ENCODE measurements at regions not wholly inside any gene's neighbourhood (a gene's known extent, or its start where the extent isn't known, plus 50 kb on each side); places are given as distances from the start of the nearest gene placed in this dataset.

DNA sequence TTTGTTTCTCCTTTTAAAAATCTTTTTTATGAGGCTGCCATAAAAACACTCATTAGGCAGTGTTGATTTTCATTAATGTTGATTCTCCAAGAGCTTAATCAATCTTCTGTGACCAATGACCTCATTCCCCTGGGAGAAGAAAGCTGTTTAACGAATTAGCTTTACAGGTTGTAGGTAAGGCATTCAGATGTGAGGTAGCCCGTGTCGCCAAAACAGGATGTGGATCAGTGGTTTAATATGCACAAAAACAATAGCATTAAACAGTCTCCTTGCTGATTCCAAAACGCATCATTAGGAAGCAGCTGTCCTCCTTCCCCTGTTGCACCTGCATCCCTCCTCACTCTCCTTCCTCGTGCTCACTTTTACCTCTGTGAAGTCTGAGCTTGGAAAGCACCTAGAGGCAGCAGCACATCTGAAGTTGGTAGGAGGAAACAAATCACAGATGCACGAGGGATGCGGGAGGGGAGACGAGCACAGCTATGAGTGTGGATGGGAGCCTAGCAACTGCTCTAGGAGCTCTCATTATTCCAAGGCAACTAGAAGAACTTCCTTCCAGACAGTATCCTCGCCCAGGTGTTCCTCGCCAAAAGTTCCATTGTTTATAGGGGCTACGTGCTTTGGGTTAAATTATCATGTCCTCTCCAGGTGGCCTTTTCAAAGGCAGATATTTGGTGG is 179.4 kb upstream of the SNX19 start:
- Histone ChIP-seq H3T11ph (ENCODE audit: low read length) (no peak overlapping the region), H3K56ac (ENCODE audit: insufficient read length, low read depth, low read length) (no peak overlapping the region), H3K23me2 (ENCODE audit: insufficient read length, low read depth, low read length, poor library complexity, severe bottlenecking) (no peaks in the 10 kb centered on the region), H3K27ac (ENCODE audit: insufficient read length, low read depth, low read length) (no peak overlapping the region), H2BK5ac (ENCODE audit: insufficient read length, low read length) (no peak overlapping the region), H3K27me3 (ENCODE audit: insufficient read depth, low read length) (no peaks in the 10 kb centered on the region), H2BK120ac (ENCODE audit: low read depth, low read length, poor library complexity, severe bottlenecking) (no peak overlapping the region), H3K79me2 (ENCODE audit: insufficient read depth, low read length) (no peaks in the 10 kb centered on the region), H3K4ac (ENCODE audit: low read depth, low read length) (no peak overlapping the region), H4K5ac (ENCODE audit: insufficient read length, low read depth, low read length) (no peak overlapping the region), H3K4me1 (ENCODE audit: insufficient read depth, low read length) (peaks cover 3% of the 10 kb centered on the region; the same call in 1 of the 2 replicates), H2AK5ac (ENCODE audit: insufficient read length, low read length) (no peak overlapping the region), H3K18ac (ENCODE audit: insufficient read length, low read depth, low read length) (no peak overlapping the region), H4K8ac (replicated peaks; ENCODE audit: insufficient read length, low read depth, low read length) (no peak overlapping the region), H4K91ac (ENCODE audit: insufficient read length, low read depth, low read length) (no peak overlapping the region), H3K14ac (ENCODE audit: insufficient read depth, low read length) (no peak overlapping the region), H3K9me3 (ENCODE audit: control insufficient read depth, low read depth, low read length) (no peaks in the 10 kb centered on the region), H3K9ac (ENCODE audit: extremely low read depth, insufficient read length, low read length) (no peak overlapping the region), H2BK20ac (ENCODE audit: low read depth, low read length, poor library complexity, severe bottlenecking) (no peak overlapping the region), H2BK15ac (ENCODE audit: low read depth, low read length) (no peak overlapping the region), H3K79me1 (ENCODE audit: insufficient read depth, low read depth, low read length, poor library complexity, severe bottlenecking) (no peaks in the 10 kb centered on the region), H2BK12ac (ENCODE audit: insufficient read length, low read depth, low read length) (no peak overlapping the region), H2AFZ (ENCODE audit: low read length) (no peak overlapping the region), H3K4me2 (ENCODE audit: insufficient read depth, insufficient read length, low read length) (no peak overlapping the region), H3K23ac (ENCODE audit: insufficient read length, low read depth, low read length) (no peak overlapping the region), H4K20me1 (ENCODE audit: control insufficient read depth, insufficient read depth, insufficient read length) (no peaks in the 10 kb centered on the region)
- Mint-ChIP-seq H3K4me1 (peaks cover 8 to 18% of the 10 kb centered on the region in 2 experiments), H3K27me3 (ENCODE audit: low read depth) (peaks cover 12% of the 10 kb centered on the region), H3K36me3 (ENCODE audit: insufficient read depth in 1 of 3, low read depth in 3 of 3) (no peaks in the 10 kb centered on the region), H3K27ac (no peak overlapping the region), H3K4me3 (no peak overlapping the region), H3K9me3 (peaks cover 0 to 3% of the 10 kb centered on the region in 2 experiments; a peak in 3 of 5 replicates)
- WGBS (ENCODE audit: extremely low coverage, insufficient read length, low lambda C conversion rate) = no CpG with 5 or more reads among the region's 11 CpGs
- TF ChIP-seq, protein P1, sequence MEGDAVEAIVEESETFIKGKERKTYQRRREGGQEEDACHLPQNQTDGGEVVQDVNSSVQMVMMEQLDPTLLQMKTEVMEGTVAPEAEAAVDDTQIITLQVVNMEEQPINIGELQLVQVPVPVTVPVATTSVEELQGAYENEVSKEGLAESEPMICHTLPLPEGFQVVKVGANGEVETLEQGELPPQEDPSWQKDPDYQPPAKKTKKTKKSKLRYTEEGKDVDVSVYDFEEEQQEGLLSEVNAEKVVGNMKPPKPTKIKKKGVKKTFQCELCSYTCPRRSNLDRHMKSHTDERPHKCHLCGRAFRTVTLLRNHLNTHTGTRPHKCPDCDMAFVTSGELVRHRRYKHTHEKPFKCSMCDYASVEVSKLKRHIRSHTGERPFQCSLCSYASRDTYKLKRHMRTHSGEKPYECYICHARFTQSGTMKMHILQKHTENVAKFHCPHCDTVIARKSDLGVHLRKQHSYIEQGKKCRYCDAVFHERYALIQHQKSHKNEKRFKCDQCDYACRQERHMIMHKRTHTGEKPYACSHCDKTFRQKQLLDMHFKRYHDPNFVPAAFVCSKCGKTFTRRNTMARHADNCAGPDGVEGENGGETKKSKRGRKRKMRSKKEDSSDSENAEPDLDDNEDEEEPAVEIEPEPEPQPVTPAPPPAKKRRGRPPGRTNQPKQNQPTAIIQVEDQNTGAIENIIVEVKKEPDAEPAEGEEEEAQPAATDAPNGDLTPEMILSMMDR (conservative IDR thresholded peaks at IDR 0.05) = no peak
- DNase-seq = no peak

Data from H9 (cell line).